Sigmoid colon (tissue), 6 donors: ENCODE measurements at regions not wholly inside any gene's neighbourhood (a gene's known extent, or its start where the extent isn't known, plus 50 kb on each side); places are given as distances from the start of the nearest gene placed in this dataset.
"Not testable (repeated sequence)": the region's sequence is repeated elsewhere in the genome, so short reads cannot be mapped to it uniquely, and the experiment has no call there.

Source experiments
- DNase-seq: peaks from one replicate; pipeline ENCODE4 v3.0.0-alpha.2; 2019
- H3K27ac ChIP-seq, 4 donors: fragments of 200-600 bp; sonication (generic); one replicate each; pipeline ENCODE4 v1.5.1; 2016 to 2019; ENCODE audit warnings: mild to moderate bottlenecking in 1 of 4
- H3K27me3 ChIP-seq, 3 donors: fragments of 200-600 bp; sonication (generic); one replicate each; pipeline ENCODE4 v1.5.1; 2019; ENCODE audit warnings: mild to moderate bottlenecking in 1 of 3
- H3K36me3 ChIP-seq, 4 donors: fragments of 200-600 bp; sonication (generic); one replicate each; pipeline ENCODE4 v1.5.1; 2016 to 2019
- H3K4me1 ChIP-seq, 4 donors: fragments of 200-600 bp; sonication (generic); one replicate each; pipeline ENCODE4 v1.5.1; 2017 to 2019
- H3K4me3 ChIP-seq, 4 donors: fragments of 200-600 bp; sonication (generic); one replicate each; pipeline ENCODE4 v1.5.1; 2017 to 2019; ENCODE audit warnings: mild to moderate bottlenecking in 2 of 4, moderate library complexity in 1 of 4
- H3K9me3 ChIP-seq, 4 donors: fragments of 200-600 bp in 3 of 4; sonication (generic) in 3 of 4; one replicate each; pipeline versions ENCODE4 v1.5.1 to v1.6.1; 2013 to 2019
- CTCF ChIP-seq, 4 experiments: fragments of 450-650 bp in 3 of 4; fragments of 200-600 bp in 1 of 4; IDR thresholded peaks; one replicate each; pipeline ENCODE4 v1.5.1; 2016 to 2019; ENCODE audit warnings: antibody characterized with exemption in 4 of 4, mild to moderate bottlenecking in 3 of 4, moderate library complexity in 2 of 4
- EP300 ChIP-seq, 4 donors: sonication (generic); formaldehyde crosslinking; IDR thresholded peaks; one replicate each; pipeline ENCODE4 v1.6.1; 2017; ENCODE audit warnings: antibody characterized with exemption in 4 of 4
- POLR2A ChIP-seq, 2 donors: fragments of 450-650 bp; IDR thresholded peaks; one replicate each; pipeline ENCODE4 v1.6.1; 2016; ENCODE audit warnings: antibody characterized with exemption in 2 of 2, mild to moderate bottlenecking in 2 of 2, moderate library complexity in 2 of 2
- POLR2AphosphoS5 ChIP-seq, 4 donors: sonication (generic); formaldehyde crosslinking; IDR thresholded peaks; one replicate each; pipeline ENCODE4 v1.6.1; 2017; ENCODE audit warnings: antibody characterized with exemption in 4 of 4
- WGBS, 2 donors: extraction: QIAGEN DNeasy Blood & Tissue Kit; methylation state at CpG; one replicate each; pipeline ENCODE4 v1.1.7; 2013; 5-methylcytosine and 5-hydroxymethylcytosine counted together
- intact Hi-C: fragments of 100-400 bp; cut with DNase I; formaldehyde crosslinking; loops from one replicate; pipeline ENCODE4 v1.15.1; 2023
- donor health status: healthy with polysubstance abuse.
- donor health status: healthy.

GRCh38 chr3:101972430-101973162, 123.3 kb downstream of the NFKBIZ start:
- TF ChIP-seq POLR2A (IDR thresholded peaks at IDR 0.05), result no peak
- TF ChIP-seq POLR2AphosphoS5 (IDR thresholded peaks at IDR 0.05), result no peak
- no peak for TF ChIP-seq CTCF (IDR thresholded peaks at IDR 0.05)
- TF ChIP-seq EP300 (IDR thresholded peaks at IDR 0.05), result no peak
- intact Hi-C loops, result no loop called here
- Histone ChIP-seq H3K27ac (no peak overlapping the region), H3K9me3 (no peaks in the 10 kb centered on the region), H3K4me3 (no peak overlapping the region), H3K27me3 (no peaks in the 10 kb centered on the region), H3K4me1 (peaks cover 0 to 7% (median 2%) of the 10 kb centered on the region in 4 donors), H3K36me3 (no peaks in the 10 kb centered on the region)
- WGBS, 2 donors, result 62 to 76% methylated on average over 2 of the region's 2 CpGs
- DNase-seq, result no peak

GRCh38 chr3:101973163-101973505, 123.8 kb downstream of the NFKBIZ start:
- Histone ChIP-seq H3K27me3 (no peaks in the 10 kb centered on the region), H3K4me3 (no peak overlapping the region), H3K4me1 (peaks cover 0 to 7% (median 3%) of the 10 kb centered on the region in 4 donors), H3K9me3 (no peaks in the 10 kb centered on the region), H3K36me3 (no peaks in the 10 kb centered on the region), H3K27ac (no peak overlapping the region)
- intact Hi-C loops, result no loop called here
- TF ChIP-seq POLR2A (IDR thresholded peaks at IDR 0.05) (no peak), EP300 (IDR thresholded peaks at IDR 0.05) (no peak), POLR2AphosphoS5 (IDR thresholded peaks at IDR 0.05) (no peak), CTCF (IDR thresholded peaks at IDR 0.05) (no peak)
- 95% methylated on average over 1 of the region's 1 CpG for WGBS, 2 donors
- DNase-seq, result no peak

- H3K4me3 ChIP-seq, H3K9me3 ChIP-seq, H3K27me3 ChIP-seq, intact Hi-C loops, DNase-seq, H3K27ac ChIP-seq, H3K4me1 ChIP-seq, H3K36me3 ChIP-seq: not testable (repeated sequence)
- 96 to 98% methylated on average over 1 of the region's 1 CpG for WGBS, 2 donors
These were observed 126.1 kb downstream of the NFKBIZ start for GRCh38 chr3:101975415-101975814.

GRCh38 chr3:101976473-101976872, 127.2 kb downstream of the NFKBIZ start:
- intact Hi-C loops, result no loop called here
- no peaks in the 10 kb centered on the region for H3K36me3 ChIP-seq
- H3K4me3 ChIP-seq, result no peak overlapping the region
- H3K4me1 ChIP-seq, result peaks cover 0 to 7% (median 3%) of the 10 kb centered on the region in 4 donors
- no peaks in the 10 kb centered on the region for H3K9me3 ChIP-seq
- H3K27ac ChIP-seq, result peak overlapping the region in 1 of 4 donors; percentile 9
- DNase-seq, result no peak
- no peaks in the 10 kb centered on the region for H3K27me3 ChIP-seq
- 63 to 82% methylated on average over 1 of the region's 1 CpG for WGBS, 2 donors
- TF ChIP-seq EP300 (IDR thresholded peaks at IDR 0.05) (no peak), POLR2AphosphoS5 (IDR thresholded peaks at IDR 0.05) (no peak), CTCF (IDR thresholded peaks at IDR 0.05) (no peak), POLR2A (IDR thresholded peaks at IDR 0.05) (no peak)

GRCh38 chr3:101978348-101978747, 129.0 kb downstream of the NFKBIZ start:
- H3K27ac ChIP-seq, result no peak overlapping the region
- H3K36me3 ChIP-seq, result no peaks in the 10 kb centered on the region
- intact Hi-C loops, result no loop called here
- peaks cover 0 to 7% (median 3%) of the 10 kb centered on the region in 4 donors for H3K4me1 ChIP-seq
- no peaks in the 10 kb centered on the region for H3K9me3 ChIP-seq
- no peak for DNase-seq
- WGBS, 2 donors, result 52 to 65% methylated on average over 2 of the region's 2 CpGs
- H3K27me3 ChIP-seq, result no peaks in the 10 kb centered on the region
- TF ChIP-seq POLR2A (IDR thresholded peaks at IDR 0.05) (no peak), POLR2AphosphoS5 (IDR thresholded peaks at IDR 0.05) (no peak), EP300 (IDR thresholded peaks at IDR 0.05) (no peak), CTCF (IDR thresholded peaks at IDR 0.05) (no peak)
- H3K4me3 ChIP-seq, result no peak overlapping the region
